A549 (cell line): ENCODE measurements at regions not wholly inside any gene's neighbourhood (a gene's known extent, or its start where the extent isn't known, plus 50 kb on each side); places are given as distances from the start of the nearest gene placed in this dataset.

ENCODE experiments used
- ATAC-seq, 2 experiments: fragments of 200-7000 bp in 1 of 2; fragments of >200 bp in 1 of 2; cut with Nextera tagmentation in 1 of 2; cut with Tn5 transposase in 1 of 2; 3 replicates each; pipeline versions ENCODE4 v1.8.0 to v1.9.1; 2018 to 2020; ENCODE audit warnings: mild to moderate bottlenecking in 1 of 2, moderate library complexity in 1 of 2
- CTCF ChIA-PET: fragments of 300-600 bp; sonication (Branson Sonifier 250); formaldehyde crosslinking; extraction: SDS; loops from one replicate; lab custom pipeline; 2021; ENCODE audit warnings: antibody characterized with exemption, inconsistent platforms; lab: Yijun Ruan, JAX
- POLR2A ChIA-PET: fragments of 350-600 bp; formaldehyde crosslinking; extraction: SDS; loops from one replicate; lab custom pipeline; 2021; ENCODE audit warnings: antibody characterized with exemption, inconsistent platforms; lab: Yijun Ruan, JAX
- DNase-seq, 2 experiments: peaks; one replicate each; pipeline versions ENCODE4 v3.0.0 to v3.0.0-alpha.2; 2011 to 2016; ENCODE audit warnings: low read depth in 1 of 2, low spot score in 1 of 2
- FAIRE-seq: peaks from 2 replicates; lab custom pipeline; 2011; peaks lifted over from hg19 to GRCh38; lab: Jason Lieb, UNC
- H3K27ac ChIP-seq, 2 experiments: fragments of >200 bp; sonication (Bioruptor Twin); formaldehyde crosslinking; 3 replicates each; pipeline ENCODE4 v1.5.1; 2016 to 2017
- H3K4me1 ChIP-seq: fragments of >200 bp; sonication (Bioruptor Twin); formaldehyde crosslinking; 3 replicates; pipeline ENCODE4 v1.6.1; 2016
- H3K4me2 ChIP-seq: fragments of >200 bp; sonication (Bioruptor Twin); formaldehyde crosslinking; 3 replicates; pipeline ENCODE4 v1.6.1; 2016
- H3K4me3 ChIP-seq: fragments of >200 bp; sonication (Bioruptor Twin); formaldehyde crosslinking; 3 replicates; pipeline ENCODE4 v1.5.1; 2016
- H3K9me3 ChIP-seq: fragments of >200 bp; sonication (Bioruptor Twin); formaldehyde crosslinking; 3 replicates; pipeline ENCODE4 v1.6.1; 2016
- BHLHE40 ChIP-seq: IDR thresholded peaks from 2 replicates; pipeline ENCODE4 v1.6.1; 2012; ENCODE audit warnings: low read depth, low read length, inconsistent platforms
- CEBPB ChIP-seq, 2 experiments: fragments of >200 bp in 1 of 2; sonication (Bioruptor Twin) in 1 of 2; formaldehyde crosslinking in 1 of 2; IDR thresholded peaks; 2 replicates each; pipeline ENCODE4 v1.6.1; 2012 to 2016
- CHD2 ChIP-seq: fragments of 150-350 bp; IDR thresholded peaks from 2 replicates; pipeline ENCODE4 v1.6.1; 2014; ENCODE audit warnings: low read length; ENCODE audit not compliant: partially characterized antibody
- CHD4 ChIP-seq: fragments of 200-600 bp; sonication (generic); IDR thresholded peaks from 2 replicates; pipeline ENCODE4 v1.6.1; 2016; ENCODE audit warnings: antibody characterized with exemption, mild to moderate bottlenecking, borderline replicate concordance
- EHF ChIP-seq: fragments of 250-450 bp; sonication (Bioruptor Pico); IDR thresholded peaks from 2 replicates; pipeline ENCODE4 v1.5.0; 2020; ENCODE audit warnings: mild to moderate bottlenecking
- EHMT2 ChIP-seq: fragments of 200-600 bp; sonication (generic); IDR thresholded peaks from 2 replicates; pipeline ENCODE4 v1.6.1; 2016; ENCODE audit warnings: antibody characterized with exemption, low read depth, mild to moderate bottlenecking, moderate library complexity
- HOXA7 ChIP-seq: fragments of 250-450 bp; sonication (Bioruptor Pico); IDR thresholded peaks from 2 replicates; pipeline ENCODE4 v1.5.0; 2020; ENCODE audit warnings: mild to moderate bottlenecking, moderate library complexity
- HOXB13 ChIP-seq: fragments of 250-450 bp; sonication (Bioruptor Pico); IDR thresholded peaks from 2 replicates; pipeline ENCODE4 v1.5.0; 2020; ENCODE audit warnings: low read depth, mild to moderate bottlenecking, moderate library complexity
- HOXB5 ChIP-seq: fragments of 250-450 bp; sonication (Bioruptor Pico); IDR thresholded peaks from 2 replicates; pipeline ENCODE4 v1.5.0; 2020; ENCODE audit warnings: mild to moderate bottlenecking, moderate library complexity
- KDM1A ChIP-seq: fragments of 200-600 bp; sonication (generic); IDR thresholded peaks from 2 replicates; pipeline ENCODE4 v1.6.1; 2016; ENCODE audit warnings: low read depth, mild to moderate bottlenecking
- MAZ ChIP-seq: fragments of 150-350 bp; IDR thresholded peaks from 2 replicates; pipeline ENCODE4 v1.6.1; 2014; ENCODE audit warnings: antibody characterized with exemption, low read depth, low read length, borderline replicate concordance
- PHF8 ChIP-seq: fragments of 200-600 bp; sonication (generic); IDR thresholded peaks from 2 replicates; pipeline ENCODE4 v1.6.1; 2016; ENCODE audit warnings: low read depth, mild to moderate bottlenecking, antibody characterized with exemption, moderate library complexity, borderline replicate concordance
- RARB ChIP-seq: fragments of 250-450 bp; sonication (Bioruptor Pico); IDR thresholded peaks from 2 replicates; pipeline ENCODE4 v1.8.0; 2021; ENCODE audit warnings: mild to moderate bottlenecking, moderate library complexity
- RNF2 ChIP-seq: fragments of 200-600 bp; sonication (generic); IDR thresholded peaks from 2 replicates; pipeline ENCODE4 v1.6.1; 2016; ENCODE audit warnings: low read depth, mild to moderate bottlenecking, antibody characterized with exemption, moderate library complexity, borderline replicate concordance
- TP53 ChIP-seq: fragments of 250-450 bp; sonication (Bioruptor Pico); IDR thresholded peaks from 2 replicates; pipeline ENCODE4 v1.5.0; 2021; ENCODE audit warnings: mild to moderate bottlenecking, moderate library complexity
- ZC3H11A ChIP-seq: fragments of 450-650 bp; IDR thresholded peaks from 2 replicates; pipeline ENCODE4 v1.6.1; 2014; ENCODE audit warnings: antibody characterized with exemption, mild to moderate bottlenecking
- ZFP36 ChIP-seq: fragments of 450-650 bp; IDR thresholded peaks from 2 replicates; pipeline ENCODE4 v1.6.1; 2014; ENCODE audit warnings: borderline replicate concordance; ENCODE audit not compliant: partially characterized antibody
- ZNF302 ChIP-seq: fragments of 250-450 bp; sonication (Bioruptor Pico); IDR thresholded peaks from 2 replicates; pipeline ENCODE4 v1.9.0; 2021; ENCODE audit warnings: inconsistent platforms, mild to moderate bottlenecking, moderate library complexity
- WGBS: methylation state at CpG from one replicate; pipeline ENCODE4 v1.1.6; 2017; ENCODE audit errors: missing lambda C conversion rate; 5-methylcytosine and 5-hydroxymethylcytosine counted together
- TF ChIP-seq, protein P1 (sequence below): fragments of >200 bp; sonication (Bioruptor Twin); formaldehyde crosslinking; IDR thresholded peaks from 2 replicates; pipeline ENCODE4 v1.6.1; 2016
- TF ChIP-seq, protein P2 (sequence below): fragments of 200-600 bp; sonication (generic); IDR thresholded peaks from 2 replicates; pipeline ENCODE4 v1.6.1; 2016; ENCODE audit warnings: antibody characterized with exemption, mild to moderate bottlenecking, moderate library complexity

DNA sequence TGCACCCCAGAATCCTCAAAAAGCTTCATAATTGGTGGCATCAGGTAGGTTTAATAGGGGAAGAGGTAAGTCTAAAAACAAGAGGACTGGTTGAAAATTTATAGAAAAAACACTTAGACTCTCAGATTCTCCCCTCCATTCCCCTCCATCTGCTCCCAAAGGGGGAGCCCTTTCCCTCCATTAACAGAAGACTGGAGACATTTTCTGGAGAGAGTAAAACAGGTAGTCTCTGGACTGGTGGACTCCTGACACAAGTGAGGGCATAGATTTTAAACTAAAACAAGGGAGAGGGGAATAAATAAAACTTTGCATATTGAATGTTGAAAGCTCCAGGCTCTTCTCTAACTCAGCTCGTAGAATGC, 54.0 kb upstream of the IPO9 start:
- DNase-seq (no peak), FAIRE-seq (no peak), ATAC-seq (no peak)
- CTCF ChIA-PET, result interaction anchor here (0.8 to 24.4 kb wide), 7 partner anchors 11 to 215 kb away, joined by 3 to 903 read pairs (median 3); no protein-coding TSS in a partner anchor
- WGBS, result 67% methylated on average over 1 of the region's 1 CpG
- H3K27ac ChIP-seq, result no peak overlapping the region
- H3K4me3 ChIP-seq, result no peak overlapping the region
- POLR2A ChIA-PET, result no interaction called here
- H3K9me3 ChIP-seq, result peaks cover 21% of the 10 kb centered on the region
- peaks cover 6% of the 10 kb centered on the region; the same call in 1 of the 3 replicates for H3K4me1 ChIP-seq
- TF ChIP-seq CEBPB (IDR thresholded peaks at IDR 0.05) (no peak), TP53 (CRISPR knock-in tag) (no peak), HOXA7 (no peak)
- no peak overlapping the region for H3K4me2 ChIP-seq

DNA sequence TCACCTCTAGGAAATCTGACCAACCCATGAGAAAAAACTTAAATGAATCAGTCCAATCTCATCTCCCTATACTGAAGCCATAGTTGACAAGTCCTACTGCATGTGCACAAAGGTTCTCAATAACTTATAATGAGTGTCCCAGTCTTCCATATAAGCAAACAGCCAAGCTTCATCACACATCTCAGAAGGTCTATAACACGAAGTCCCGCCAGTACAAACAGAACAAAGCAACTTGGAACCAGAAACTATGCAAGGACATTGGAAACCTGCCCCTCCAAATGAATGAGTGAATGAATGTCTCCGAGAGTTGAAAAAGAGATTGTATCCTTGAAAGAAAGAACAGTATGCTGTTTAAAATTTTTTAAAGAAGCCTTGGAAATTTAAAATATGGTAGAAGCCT, 53.6 kb upstream of the IPO9 start:
- no peak overlapping the region for H3K4me2 ChIP-seq
- CTCF ChIA-PET, result interaction anchor here (1.0 to 24.4 kb wide), 5 partner anchors 9 to 244 kb away, joined by 3 to 903 read pairs (median 4); no protein-coding TSS in a partner anchor
- 85% methylated on average over 3 of the region's 3 CpGs for WGBS
- no peak for TF ChIP-seq CEBPB (IDR thresholded peaks at IDR 0.05)
- TF ChIP-seq CHD2, result no peak
- TF ChIP-seq BHLHE40, result no peak
- no peak for TF ChIP-seq CHD4
- no peak for TF ChIP-seq KDM1A
- no peak for TF ChIP-seq MAZ
- TF ChIP-seq, protein P1, sequence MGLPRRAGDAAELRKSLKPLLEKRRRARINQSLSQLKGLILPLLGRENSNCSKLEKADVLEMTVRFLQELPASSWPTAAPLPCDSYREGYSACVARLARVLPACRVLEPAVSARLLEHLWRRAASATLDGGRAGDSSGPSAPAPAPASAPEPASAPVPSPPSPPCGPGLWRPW, result no peak
- no peak for TF ChIP-seq HOXB13
- no peak for TF ChIP-seq RNF2
- TF ChIP-seq EHMT2, result no peak
- no peak for TF ChIP-seq HOXB5 (CRISPR knock-in tag)
- TF ChIP-seq, protein P2, sequence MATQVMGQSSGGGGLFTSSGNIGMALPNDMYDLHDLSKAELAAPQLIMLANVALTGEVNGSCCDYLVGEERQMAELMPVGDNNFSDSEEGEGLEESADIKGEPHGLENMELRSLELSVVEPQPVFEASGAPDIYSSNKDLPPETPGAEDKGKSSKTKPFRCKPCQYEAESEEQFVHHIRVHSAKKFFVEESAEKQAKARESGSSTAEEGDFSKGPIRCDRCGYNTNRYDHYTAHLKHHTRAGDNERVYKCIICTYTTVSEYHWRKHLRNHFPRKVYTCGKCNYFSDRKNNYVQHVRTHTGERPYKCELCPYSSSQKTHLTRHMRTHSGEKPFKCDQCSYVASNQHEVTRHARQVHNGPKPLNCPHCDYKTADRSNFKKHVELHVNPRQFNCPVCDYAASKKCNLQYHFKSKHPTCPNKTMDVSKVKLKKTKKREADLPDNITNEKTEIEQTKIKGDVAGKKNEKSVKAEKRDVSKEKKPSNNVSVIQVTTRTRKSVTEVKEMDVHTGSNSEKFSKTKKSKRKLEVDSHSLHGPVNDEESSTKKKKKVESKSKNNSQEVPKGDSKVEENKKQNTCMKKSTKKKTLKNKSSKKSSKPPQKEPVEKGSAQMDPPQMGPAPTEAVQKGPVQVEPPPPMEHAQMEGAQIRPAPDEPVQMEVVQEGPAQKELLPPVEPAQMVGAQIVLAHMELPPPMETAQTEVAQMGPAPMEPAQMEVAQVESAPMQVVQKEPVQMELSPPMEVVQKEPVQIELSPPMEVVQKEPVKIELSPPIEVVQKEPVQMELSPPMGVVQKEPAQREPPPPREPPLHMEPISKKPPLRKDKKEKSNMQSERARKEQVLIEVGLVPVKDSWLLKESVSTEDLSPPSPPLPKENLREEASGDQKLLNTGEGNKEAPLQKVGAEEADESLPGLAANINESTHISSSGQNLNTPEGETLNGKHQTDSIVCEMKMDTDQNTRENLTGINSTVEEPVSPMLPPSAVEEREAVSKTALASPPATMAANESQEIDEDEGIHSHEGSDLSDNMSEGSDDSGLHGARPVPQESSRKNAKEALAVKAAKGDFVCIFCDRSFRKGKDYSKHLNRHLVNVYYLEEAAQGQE, result no peak
- no peak for TF ChIP-seq ZFP36
- TF ChIP-seq PHF8, result no peak
- no peak for TF ChIP-seq ZC3H11A
- TF ChIP-seq RARB (CRISPR knock-in tag), result no peak
- TF ChIP-seq EHF (CRISPR knock-in tag), result no peak
- TF ChIP-seq ZNF302 (CRISPR knock-in tag), result no peak
- TF ChIP-seq, all 56 proteins: peak for 0
- H3K9me3 ChIP-seq, result peaks cover 21% of the 10 kb centered on the region
- DNase-seq (no peak), FAIRE-seq (no peak), ATAC-seq (no peak)
- POLR2A ChIA-PET, result no interaction called here
- no peak overlapping the region for H3K4me3 ChIP-seq
- no peak overlapping the region for H3K27ac ChIP-seq
- H3K4me1 ChIP-seq, result peaks cover 6% of the 10 kb centered on the region; the same call in 1 of the 3 replicates
